ENCODE measurements at regions not wholly inside any gene's neighbourhood (a gene's known extent, or its start where the extent isn't known, plus 50 kb on each side); places are given as distances from the start of the nearest gene placed in this dataset.

DNA sequence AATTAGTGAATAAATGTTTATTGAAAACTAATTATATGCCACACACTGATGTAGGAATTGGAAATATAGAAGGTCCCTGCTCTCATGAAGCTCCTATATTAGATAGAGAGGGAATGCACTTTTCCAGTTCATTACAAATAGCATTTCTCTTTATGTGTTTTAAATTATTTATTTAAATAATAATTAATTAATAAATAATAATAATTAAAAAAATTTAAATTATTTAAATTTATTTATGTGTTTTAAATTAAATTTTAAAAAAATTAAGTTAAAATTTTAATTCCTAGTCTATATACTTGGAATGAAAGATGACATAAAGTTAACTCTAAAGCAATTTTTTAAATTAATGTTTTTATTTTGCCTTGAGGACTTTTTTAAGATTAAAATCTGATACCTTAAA, 121.7 kb upstream of the ZNF804B start:
- TF ChIP-seq, protein P1, sequence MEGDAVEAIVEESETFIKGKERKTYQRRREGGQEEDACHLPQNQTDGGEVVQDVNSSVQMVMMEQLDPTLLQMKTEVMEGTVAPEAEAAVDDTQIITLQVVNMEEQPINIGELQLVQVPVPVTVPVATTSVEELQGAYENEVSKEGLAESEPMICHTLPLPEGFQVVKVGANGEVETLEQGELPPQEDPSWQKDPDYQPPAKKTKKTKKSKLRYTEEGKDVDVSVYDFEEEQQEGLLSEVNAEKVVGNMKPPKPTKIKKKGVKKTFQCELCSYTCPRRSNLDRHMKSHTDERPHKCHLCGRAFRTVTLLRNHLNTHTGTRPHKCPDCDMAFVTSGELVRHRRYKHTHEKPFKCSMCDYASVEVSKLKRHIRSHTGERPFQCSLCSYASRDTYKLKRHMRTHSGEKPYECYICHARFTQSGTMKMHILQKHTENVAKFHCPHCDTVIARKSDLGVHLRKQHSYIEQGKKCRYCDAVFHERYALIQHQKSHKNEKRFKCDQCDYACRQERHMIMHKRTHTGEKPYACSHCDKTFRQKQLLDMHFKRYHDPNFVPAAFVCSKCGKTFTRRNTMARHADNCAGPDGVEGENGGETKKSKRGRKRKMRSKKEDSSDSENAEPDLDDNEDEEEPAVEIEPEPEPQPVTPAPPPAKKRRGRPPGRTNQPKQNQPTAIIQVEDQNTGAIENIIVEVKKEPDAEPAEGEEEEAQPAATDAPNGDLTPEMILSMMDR (conservative IDR thresholded peaks at IDR 0.05), result no peak
- no peak for TF ChIP-seq ZFX (IDR thresholded peaks at IDR 0.05)
